Suppressor macrophage treated with lipopolysaccharide for 4 hours (primary cell): ENCODE measurements at regions not wholly inside any gene's neighbourhood (a gene's known extent, or its start where the extent isn't known, plus 50 kb on each side); places are given as distances from the start of the nearest gene placed in this dataset.

Experiments
- DNase-seq: peaks from one replicate; pipeline ENCODE4 v3.0.0-alpha.2; 2020

- DNase-seq: no peak
Observed at GRCh38 chr3:146895026-146895749, 290.0 kb upstream of the PLSCR5 start.

- no peak for DNase-seq
Observed at GRCh38 chr3:146894406-146894805, 289.3 kb upstream of the PLSCR5 start.

- DNase-seq: no peak
Observed at GRCh38 chr3:146892041-146892440, 286.9 kb upstream of the PLSCR5 start.

- no peak for DNase-seq
Observed at GRCh38 chr3:146889626-146890025, 284.5 kb upstream of the PLSCR5 start.

- no peak for DNase-seq
Observed at GRCh38 chr3:146888176-146888575, 283.0 kb upstream of the PLSCR5 start.

GRCh38 chr3:146884721-146885120 lies 279.6 kb upstream of the PLSCR5 start:
- no peak for DNase-seq

- no peak for DNase-seq
Observed at GRCh38 chr3:146884296-146884695, 279.1 kb upstream of the PLSCR5 start.

- DNase-seq: no peak
Observed at GRCh38 chr3:146883288-146883687, 278.1 kb upstream of the PLSCR5 start.

- DNase-seq: no peak
Observed at GRCh38 chr3:146881966-146882760, 277.0 kb upstream of the PLSCR5 start.

GRCh38 chr3:146881356-146881755 lies 276.2 kb upstream of the PLSCR5 start:
- no peak for DNase-seq

- no peak for DNase-seq
Observed at GRCh38 chr3:146873748-146874147, 268.6 kb upstream of the PLSCR5 start.

- no peak for DNase-seq
Observed at GRCh38 chr3:146865175-146865755, 260.1 kb upstream of the PLSCR5 start.

- no peak for DNase-seq
Observed at GRCh38 chr3:146861262-146861661, 256.1 kb upstream of the PLSCR5 start.

GRCh38 chr3:146854523-146854922 lies 249.4 kb upstream of the PLSCR5 start:
- no peak for DNase-seq

GRCh38 chr3:146851665-146852064 lies 246.5 kb upstream of the PLSCR5 start:
- DNase-seq: no peak

- no peak for DNase-seq
Observed at GRCh38 chr3:146845361-146845760, 240.2 kb upstream of the PLSCR5 start.

- DNase-seq: no peak
Observed at GRCh38 chr3:146843476-146843875, 238.3 kb upstream of the PLSCR5 start.

- DNase-seq: no peak
Observed at GRCh38 chr3:146839727-146840375, 234.7 kb upstream of the PLSCR5 start.

GRCh38 chr3:146838221-146838620 lies 233.1 kb upstream of the PLSCR5 start:
- no peak for DNase-seq

GRCh38 chr3:146834917-146835316 lies 229.8 kb upstream of the PLSCR5 start:
- DNase-seq: no peak

- no peak for DNase-seq
Observed at GRCh38 chr3:146832857-146833458, 227.8 kb upstream of the PLSCR5 start.

- DNase-seq: no peak
Observed at GRCh38 chr3:146831659-146832058, 226.5 kb upstream of the PLSCR5 start.

GRCh38 chr3:146830231-146830630 lies 225.1 kb upstream of the PLSCR5 start:
- no peak for DNase-seq
